GM21515 (cell line): ENCODE measurements at regions not wholly inside any gene's neighbourhood (a gene's known extent, or its start where the extent isn't known, plus 50 kb on each side); places are given as distances from the start of the nearest gene placed in this dataset.
"Not testable (repeated sequence)": the region's sequence is repeated elsewhere in the genome, so short reads cannot be mapped to it uniquely, and the experiment has no call there.

Experiments
- ATAC-seq: cut with Tn5 transposase; IDR thresholded peaks from one replicate; pipeline ENCODE4 v1.9.1; 2021; ENCODE audit not compliant: unreplicated experiment

GRCh38 chr2:221999717-222000116, 299.1 kb downstream of the PAX3 start:
- ATAC-seq: no peak

DNA sequence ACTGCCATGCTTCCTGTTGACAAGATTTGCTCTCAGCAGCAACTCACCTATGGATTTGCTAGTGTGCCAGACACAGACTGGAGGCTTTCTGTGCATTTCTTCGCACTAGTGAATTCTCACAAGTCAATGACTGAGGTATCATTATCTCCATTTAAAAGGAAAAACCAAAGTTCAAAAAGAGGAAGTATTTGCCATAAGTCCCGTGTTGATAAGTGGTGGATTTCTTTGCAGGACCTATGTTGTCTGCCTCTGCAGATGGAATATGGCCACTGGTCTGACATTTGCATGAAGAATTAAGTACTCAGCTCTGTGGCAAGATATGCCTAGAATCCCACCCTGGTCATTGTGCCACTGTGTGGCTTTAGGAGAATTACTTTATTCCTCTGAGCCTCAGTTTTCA, 299.6 kb downstream of the PAX3 start:
- ATAC-seq: no peak

DNA sequence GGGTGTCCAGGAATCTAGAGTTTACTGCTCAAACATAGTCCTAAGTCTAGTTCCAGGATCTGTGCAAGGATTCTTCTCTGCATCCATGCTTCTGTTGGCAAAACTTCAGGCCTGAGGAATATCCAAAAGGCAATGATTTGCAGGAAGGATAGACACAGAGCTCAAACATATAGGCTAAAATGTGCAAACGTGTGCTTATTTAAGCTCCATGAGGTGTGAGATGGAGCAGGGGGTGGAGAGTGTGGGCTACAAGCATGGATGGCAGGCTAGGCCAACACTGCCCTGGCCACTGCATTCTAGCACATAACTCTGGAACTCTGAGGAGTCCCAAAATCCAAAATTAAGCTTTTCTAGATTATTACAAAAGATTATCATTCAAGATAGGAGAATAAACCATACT, 301.1 kb downstream of the PAX3 start:
- no peak for ATAC-seq

- ATAC-seq: no peak
Observed at GRCh38 chr2:221997100-221997499, 301.7 kb downstream of the PAX3 start.

DNA sequence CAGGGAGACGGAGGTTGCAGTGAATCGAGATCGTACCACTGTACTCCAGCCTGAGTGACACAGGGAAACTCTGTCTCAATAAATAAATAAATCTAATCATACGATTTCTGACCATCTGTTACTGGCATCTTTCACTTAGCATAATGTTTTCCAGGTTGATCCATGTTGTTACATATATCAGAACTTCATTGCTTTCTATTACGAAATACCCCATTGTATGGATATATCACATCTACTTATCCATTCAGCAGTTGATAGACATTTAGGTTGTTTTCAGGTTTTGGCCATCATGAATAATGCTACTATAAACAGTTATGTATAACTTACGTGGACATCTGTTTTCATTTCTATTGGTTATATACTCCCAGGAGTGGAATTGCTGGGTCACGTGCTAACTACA, 303.9 kb downstream of the PAX3 start:
- ATAC-seq: no peak

- ATAC-seq: not testable (repeated sequence)
Observed at GRCh38 chr2:221984376-221984775, 314.4 kb downstream of the PAX3 start.

GRCh38 chr2:221981912-221982470, 316.8 kb downstream of the PAX3 start:
- no peak for ATAC-seq

DNA sequence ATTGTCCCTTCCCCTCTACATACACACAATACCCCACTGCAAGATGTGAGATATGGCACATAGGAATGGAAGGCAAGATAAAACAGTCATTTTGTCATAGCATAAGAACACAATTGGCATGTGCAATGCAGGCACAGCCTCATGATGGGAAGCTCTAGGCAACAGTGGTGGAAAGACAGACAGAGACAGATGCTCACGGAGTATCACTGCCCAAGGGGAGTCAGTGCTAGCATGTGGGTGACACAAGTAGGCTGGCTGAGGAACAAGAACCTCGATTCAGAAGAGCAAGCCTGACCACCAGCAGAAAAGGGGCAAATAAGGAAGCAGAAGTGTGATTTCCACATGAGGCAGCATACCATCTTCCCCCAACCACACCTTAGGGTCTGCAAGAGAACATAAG, 323.6 kb downstream of the PAX3 start:
- no peak for ATAC-seq

GRCh38 chr2:221973902-221974301, 324.9 kb downstream of the PAX3 start:
- no peak for ATAC-seq

DNA sequence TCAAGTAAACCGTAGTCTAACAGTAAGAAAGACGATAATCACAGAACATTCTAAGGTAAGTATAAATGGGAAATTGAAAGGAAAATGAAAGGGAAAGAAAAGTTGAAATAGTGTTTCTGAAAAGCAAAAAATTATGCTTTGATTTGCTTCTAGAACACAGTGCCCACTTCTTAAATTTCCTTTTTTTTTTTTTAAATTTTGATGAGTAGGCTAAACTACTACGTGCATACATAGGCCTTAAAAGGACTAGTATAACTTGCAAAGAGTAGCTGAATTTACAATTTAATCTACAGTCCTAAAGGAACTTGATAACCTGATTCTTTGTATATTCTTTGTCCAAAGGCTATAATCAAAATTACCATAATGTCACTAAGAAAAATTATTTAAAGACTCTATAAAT, 325.3 kb downstream of the PAX3 start:
- ATAC-seq: no peak

DNA sequence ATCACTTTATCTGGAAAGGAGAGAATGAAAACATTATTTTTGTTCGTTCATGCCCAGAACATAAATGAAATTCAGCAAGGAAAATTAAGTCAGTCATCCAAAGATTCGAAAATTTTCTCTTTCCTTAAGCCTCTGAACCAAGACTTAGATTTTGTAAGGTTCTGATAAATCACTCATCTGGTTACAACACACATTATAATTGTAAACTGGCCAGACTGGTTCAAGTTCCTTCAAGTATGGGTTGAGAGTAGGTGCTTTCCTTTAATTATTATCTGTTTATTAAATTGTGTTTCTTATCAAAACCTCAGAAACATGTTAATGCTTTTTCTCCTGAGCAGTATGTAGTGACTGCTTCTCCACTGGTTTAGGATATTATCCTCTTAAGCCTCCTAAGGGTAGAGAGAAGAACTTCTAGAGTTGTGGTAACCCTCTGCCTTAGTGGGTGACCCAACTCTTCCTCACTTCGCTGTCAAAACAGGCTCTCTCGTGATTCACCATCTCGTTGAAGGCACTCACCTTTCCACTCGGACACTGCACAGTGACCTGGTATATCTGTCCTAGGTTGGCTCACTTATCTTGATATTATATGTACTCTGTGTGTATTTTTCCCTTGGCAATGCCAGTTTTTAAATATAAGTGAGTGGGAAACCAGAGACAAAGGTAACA, 325.9 kb downstream of the PAX3 start:
- ATAC-seq: no peak

- no peak for ATAC-seq
Observed at GRCh38 chr2:221970389-221970788, 328.4 kb downstream of the PAX3 start.

DNA sequence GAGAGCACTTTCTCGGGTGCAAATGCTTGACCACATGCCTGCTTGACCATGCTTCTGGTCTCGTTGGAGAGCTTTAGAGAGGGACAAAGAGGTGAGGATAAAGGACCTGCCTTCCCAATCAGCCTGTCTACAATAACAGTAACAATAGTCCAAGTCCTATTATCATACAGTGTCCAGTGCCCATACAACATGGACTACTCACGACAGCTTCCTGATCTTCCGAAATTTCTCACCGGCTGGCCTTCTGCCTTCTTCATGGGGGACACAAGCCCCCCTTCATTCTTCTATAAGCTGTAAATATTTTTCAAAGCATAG, 329.0 kb downstream of the PAX3 start:
- no peak for ATAC-seq

DNA sequence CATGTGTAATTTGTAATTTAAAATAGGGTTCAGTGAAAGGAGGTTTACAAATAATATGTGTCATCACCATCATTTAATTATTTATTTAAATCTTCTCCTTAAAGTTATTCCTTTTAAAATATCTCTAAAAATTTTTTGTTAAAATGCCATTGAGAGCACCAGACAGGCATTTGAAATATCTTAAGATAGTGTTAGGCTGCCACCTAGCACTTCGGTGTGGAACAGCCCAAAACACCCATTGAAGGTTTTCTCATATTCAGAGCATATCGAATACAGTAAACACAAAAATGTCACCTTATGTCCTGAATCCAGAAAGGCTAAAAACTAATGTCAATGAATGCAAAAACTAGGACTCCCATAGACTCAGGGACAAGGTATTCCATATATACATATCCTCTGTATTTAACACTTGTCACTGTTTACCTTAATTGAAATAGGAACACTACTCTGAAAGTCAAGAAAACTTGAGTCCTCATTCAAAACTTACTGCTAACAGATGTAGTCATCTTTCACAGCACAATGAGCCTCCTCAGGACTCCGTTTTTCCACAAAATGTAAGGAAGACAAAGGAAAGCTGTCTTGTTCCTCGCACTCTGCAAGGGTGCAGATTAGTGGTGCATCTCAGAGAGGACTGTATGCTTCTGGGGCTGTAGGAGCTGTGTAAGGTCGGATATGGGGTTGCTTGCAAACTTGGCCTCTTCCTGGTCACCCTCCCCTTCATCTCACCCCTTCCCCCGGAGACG, 329.5 kb downstream of the PAX3 start:
- no peak for ATAC-seq

DNA sequence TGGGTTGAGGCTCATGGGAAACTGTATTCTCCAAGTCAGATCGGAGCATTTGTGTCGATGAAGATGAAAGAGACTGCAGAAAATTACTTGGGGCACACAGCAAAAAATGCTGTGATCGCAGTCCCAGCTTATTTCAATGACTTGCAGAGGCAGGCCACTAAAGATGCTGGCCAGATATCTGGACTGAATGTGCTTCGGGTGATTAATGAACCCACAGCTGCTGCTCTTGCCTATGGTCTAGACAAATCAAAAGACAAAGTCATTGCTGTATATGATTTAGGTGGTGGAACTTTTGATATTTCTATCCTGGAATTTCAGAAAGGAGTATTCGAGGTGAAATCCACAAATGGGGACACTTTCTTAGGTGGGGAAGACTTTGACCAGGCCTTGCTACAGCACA, 336.6 kb downstream of the PAX3 start:
- no peak for ATAC-seq

GRCh38 chr2:221961561-221961960, 337.2 kb downstream of the PAX3 start:
- ATAC-seq: no peak

DNA sequence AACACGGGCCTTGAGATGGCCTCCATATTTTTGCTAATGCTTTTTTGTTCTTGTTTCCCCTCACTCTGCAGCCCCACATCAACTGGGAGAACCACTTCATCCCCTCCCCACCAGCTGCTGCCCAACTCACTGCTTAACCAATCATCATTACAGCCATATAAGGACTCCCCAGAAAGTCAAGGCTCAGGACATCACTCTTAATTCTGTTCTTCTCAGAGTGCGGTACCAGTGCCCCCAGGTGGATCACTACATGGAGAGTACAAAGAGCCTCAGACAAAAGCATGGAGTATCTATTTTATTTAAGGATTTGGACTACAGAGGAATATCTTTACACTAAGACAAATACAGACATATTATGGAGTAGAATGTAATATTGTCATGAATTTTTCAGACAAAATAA, 340.6 kb downstream of the PAX3 start:
- no peak for ATAC-seq

DNA sequence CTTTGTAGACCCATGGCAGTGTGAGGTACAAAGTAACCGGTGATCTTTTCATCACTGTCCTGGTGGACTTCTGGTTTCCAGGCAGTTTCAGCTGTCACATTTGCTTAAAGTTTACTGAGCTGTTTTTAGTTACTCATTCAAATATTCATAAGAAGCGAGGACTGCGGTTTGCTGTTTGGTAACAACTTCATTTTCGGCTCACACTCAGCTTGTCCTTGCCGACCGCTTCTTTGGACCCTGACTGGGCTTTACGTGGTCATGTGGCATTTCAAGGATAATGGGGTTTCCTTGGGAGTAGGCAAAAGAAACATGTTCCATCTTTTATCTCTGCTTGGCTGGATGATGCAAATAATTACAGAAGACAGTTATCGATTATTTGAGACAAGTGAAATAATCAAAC, 350.7 kb downstream of the PAX3 start:
- no peak for ATAC-seq

- ATAC-seq: not testable (repeated sequence)
Observed at GRCh38 chr2:221944452-221944851, 354.3 kb downstream of the PAX3 start.

- no peak for ATAC-seq
Observed at GRCh38 chr2:221943076-221943810, 355.6 kb downstream of the PAX3 start.

- no peak for ATAC-seq
Observed at GRCh38 chr2:221931251-221931991, 359.3 kb upstream of the EPHA4 start.
